ENCODE measurements at regions not wholly inside any gene's neighbourhood (a gene's known extent, or its start where the extent isn't known, plus 50 kb on each side); places are given as distances from the start of the nearest gene placed in this dataset.

- TF ChIP-seq CTCF (IDR thresholded peaks at IDR 0.05) (no peak), POLR2AphosphoS5 (IDR thresholded peaks at IDR 0.05; ENCODE audit: low read depth, low read length) (no peak), TCF7L2 (IDR thresholded peaks at IDR 0.05; ENCODE audit: low read depth, low read length) (no peak), REST (IDR thresholded peaks at IDR 0.05; ENCODE audit: insufficient read depth in 1 of 2, low read depth in 2 of 2, low read length in 1 of 2) (no peak), SIN3A (IDR thresholded peaks at IDR 0.05; ENCODE audit: borderline replicate concordance, insufficient read depth, low read depth, low read length) (no peak)
These were observed 66.8 kb upstream of the ABL1 start for GRCh38 chr9:130768265-130768664.

Data from Panc1 (cell line).